Activated naive CD4-positive, alpha-beta T cell treated with anti-CD3 and anti-CD28 coated beads, Interleukin-2, amount 50 U/mL, for 16 hours (primary cell): ENCODE measurements at regions not wholly inside any gene's neighbourhood (a gene's known extent, or its start where the extent isn't known, plus 50 kb on each side); places are given as distances from the start of the nearest gene placed in this dataset.

Source experiments
- DNase-seq: peaks from one replicate; pipeline ENCODE4 v3.0.0-alpha.2; 2020

DNA sequence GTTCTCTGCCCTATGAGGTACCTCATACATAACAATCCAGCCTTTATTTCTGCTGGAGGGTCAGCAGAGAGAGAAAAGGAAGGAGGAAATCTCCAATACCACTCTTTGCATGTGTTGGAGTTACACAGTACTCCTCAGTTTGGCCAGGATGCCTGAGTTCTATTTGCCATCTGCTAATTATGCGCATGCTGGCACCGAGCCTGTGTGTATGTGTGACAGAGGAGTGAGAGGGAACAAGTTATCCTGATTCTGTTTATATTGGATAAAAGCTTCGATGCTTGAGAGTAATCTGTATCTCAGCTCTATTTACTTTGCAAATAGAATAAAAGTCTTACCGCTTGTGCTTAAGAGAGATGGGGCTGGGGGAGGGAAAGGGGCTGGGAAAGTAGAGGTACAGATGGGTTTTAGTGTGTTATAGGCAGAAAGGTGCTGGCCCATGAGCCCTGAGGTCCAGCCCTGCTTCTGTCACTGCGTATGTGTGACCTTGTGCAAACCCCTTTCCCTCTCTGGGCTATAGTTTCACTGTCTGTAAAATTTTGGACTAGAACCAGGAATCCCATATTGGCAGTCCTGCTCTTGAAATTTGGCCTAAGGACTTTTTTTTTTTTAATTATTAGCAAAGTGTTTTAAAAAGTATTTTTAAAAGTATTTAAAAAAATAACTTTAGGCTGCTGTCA lies 54.5 kb upstream of the PLXNA2 start:
- DNase-seq: no peak

DNA sequence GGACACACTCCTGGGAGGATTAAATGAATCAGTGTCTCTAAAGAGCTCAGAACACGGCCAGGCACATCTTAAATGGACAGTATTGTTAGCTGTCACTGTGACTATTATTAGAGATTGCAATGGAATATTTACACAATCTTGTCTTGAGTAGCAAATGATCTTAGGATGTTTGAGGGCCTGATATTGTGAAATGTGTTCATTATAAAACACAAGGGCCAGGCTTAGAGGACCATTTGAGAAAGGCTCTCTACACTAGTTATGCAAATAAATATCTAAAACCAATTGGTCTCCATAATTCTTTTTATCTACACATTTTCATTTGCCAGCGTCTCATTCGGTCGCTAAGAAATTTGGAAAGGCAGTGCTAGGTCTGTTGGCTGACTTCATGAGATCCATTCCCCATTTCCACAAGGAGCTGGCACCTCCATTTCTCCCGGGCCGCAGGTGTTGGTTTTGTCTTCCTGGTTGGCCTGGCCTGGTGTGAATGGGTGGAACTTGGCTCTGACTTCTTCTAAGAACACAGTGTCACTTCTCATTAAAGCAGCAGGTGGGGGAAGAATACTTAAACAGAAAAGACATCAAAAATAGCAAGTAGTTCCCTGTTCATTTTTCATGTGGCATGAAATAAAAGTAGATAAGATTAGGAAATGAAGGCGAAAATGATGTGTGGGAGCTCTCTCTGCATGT lies 56.0 kb upstream of the PLXNA2 start:
- no peak for DNase-seq

DNA sequence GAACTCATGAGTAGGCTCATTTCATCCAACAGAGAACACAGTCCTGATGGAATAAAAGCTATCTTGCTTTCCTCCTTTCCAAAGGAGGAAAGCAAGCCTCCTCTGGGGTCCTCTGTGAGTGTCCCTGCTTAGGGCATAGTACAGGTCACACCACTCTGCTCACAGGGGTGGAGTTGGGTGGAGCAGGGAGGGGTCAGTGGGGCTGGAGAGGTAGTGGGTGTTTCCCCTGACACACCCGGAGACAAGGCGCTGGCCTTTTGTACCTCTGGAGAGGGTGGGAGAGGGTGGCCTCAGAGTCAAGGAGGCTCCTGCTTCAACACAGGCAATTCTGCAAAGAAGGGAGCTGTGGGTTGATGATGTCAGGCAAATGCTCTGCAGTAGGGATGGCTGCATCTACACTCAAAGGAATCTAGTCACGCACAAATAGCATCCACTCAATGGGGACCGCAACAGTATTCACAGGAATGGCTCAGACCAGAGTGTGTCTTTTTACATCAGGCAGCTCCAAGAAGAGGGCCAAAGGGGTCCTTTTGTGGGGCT lies 58.6 kb upstream of the PLXNA2 start:
- DNase-seq: no peak

DNA sequence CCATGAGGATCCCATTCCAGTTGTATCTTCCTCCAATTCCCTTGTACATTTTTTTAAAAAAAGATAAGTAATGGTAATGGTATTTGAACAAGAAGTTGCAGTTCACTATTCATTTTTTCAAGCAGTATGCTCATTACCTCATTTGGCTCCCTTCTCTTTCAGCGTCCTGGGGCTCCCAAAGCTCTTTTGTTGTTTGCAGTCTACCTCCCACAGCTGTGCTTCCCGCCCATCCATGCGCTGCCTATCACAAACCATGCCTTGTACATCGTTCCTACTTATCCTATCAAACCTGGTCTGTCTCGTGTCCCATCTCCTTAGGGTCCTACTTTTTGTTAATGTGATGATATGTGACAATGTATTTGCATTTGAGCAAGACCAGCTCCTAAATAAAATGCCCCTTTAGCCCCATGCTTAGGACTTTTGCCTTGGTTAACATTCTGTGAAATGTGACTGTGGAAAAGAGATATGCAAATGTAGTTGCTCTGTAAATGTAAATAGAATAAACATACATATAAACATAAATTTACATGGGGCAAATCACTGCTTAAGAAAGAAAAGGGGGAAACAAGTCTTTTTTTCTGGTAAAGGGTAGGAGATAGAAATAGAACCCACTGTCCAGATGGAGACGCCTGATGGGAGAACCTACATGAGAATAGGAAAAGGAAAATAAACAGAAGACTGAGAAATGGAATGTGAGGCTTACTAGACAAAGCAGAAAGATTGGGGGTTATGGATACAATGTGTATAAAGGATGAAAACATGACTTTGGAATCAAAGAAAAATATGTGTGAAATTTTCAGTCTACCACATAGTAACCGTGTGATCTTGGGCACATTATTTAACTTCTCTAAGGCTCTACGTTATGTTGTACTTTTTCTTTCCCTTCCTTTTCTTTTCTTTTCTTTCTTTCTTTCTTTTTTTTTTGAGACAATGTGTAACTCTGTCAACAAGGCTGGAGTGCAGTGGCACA lies 59.8 kb upstream of the PLXNA2 start:
- no peak for DNase-seq

DNA sequence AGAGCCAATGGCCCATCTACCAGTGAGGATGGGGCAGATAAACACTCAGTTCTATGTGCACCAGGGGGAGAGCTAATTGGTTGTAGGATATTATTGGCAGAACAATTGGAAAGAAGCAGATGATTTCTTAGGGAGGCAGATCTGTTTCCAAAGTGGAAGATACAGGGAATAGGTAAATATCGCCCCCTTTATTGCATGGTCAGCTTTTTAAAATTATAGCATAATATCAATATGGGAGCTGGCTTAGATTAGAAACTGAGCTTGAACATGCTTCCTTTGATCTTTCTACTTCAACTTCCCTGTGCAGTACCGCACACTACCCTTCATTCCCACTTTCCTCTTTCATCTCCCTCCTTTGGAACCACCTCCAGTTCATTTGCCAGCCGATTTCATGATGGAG lies 64.0 kb upstream of the PLXNA2 start:
- DNase-seq: no peak

DNA sequence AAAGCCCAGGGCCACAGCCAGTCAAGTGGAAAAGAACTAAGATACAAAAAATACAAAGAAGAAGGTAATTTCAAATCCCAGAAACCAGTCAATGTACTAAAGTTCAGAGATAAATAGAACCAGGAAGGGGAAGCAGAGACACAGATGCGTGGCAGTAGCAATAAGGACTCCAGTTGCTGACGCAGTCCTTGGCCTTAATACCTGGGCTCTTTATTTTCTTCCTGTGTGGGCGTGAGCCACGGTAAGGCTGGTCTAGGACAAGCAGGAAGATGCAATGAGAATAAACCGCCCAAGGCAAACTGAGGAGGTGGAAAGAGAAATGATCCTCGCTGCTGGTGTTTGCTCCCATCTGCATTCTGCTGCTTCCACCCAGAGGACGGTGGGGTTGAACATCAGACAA lies 65.6 kb upstream of the PLXNA2 start:
- DNase-seq: no peak

DNA sequence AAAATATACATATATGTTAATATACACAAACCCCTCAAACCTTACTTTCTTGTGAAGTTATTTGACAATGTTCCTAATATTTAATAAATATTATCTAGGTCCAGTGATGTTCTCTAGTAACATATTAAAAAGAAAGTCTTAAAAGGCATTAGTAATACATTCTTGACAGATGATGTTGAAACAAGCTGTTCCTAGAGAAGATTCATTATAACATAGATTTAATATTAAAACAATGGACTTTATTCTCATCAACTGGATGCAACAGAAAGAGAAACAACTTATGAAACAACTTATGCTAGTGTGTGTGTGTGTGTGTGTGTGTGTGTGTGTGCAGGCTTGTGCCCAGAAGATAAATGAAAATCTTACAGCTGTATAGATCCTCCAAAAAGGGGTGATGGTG lies 68.5 kb upstream of the PLXNA2 start:
- no peak for DNase-seq

DNA sequence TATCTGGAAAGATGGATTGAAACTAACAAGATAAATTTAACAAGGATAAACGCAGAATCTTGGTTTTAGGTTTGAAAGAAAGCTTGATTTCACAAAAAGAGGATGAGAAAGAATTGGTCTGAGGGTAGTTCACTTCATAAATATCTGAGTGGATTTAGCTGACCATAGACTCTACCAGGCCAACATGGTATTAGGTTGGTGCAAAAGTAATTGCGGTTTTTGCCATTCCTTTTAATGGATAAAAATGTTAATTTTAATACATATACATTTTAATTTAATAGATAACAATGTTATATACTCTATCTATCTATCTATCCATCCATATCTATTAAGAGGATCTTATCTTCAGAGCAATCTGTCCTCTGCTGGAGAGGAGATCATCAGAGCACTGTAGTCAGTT lies 70.2 kb upstream of the PLXNA2 start:
- no peak for DNase-seq

DNA sequence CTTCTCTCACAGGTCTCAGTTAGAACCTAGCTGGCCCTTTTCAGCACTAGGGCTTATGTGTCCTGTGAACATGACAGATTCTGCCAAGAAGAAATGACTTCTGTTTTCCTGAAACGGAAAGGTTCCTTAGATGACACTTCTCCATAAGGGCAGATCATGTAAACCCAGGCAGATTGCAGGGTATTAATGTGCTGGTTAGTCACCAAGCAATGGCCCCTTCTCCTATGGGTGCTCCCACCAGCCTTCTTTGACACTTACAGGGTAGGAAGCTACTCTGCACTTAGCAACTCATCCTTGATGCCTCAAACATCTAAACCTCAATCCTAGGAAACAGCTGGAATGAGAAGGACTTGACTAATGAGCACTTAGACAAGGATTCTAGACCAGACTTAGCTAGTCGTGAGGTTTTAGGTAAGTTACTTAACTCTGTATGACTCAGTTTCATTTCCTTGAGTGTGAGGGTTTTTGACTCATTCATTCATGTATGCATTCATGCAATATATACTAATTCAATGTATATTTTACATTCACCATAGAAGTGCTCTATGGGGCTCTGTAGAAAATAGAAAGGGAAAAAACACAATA lies 74.1 kb upstream of the PLXNA2 start:
- DNase-seq: no peak

DNA sequence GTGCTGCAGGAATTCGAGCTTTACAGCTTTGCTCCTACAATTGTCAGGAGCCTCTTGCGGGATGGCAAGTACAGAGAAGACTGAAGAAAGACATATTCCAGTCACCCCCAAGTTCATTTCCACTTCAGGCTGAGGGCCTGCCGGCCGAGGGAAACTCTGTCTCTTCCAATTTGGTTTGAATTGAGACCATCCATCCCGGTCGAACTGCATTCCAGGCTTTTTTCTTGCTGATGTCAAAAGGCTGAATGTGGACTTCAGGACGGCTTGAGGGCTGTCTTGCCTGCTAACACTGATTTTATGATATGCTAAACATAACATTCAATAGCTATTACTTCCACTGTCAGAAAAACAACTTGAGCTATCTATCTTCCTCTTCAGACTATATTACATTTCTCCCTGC lies 79.8 kb upstream of the PLXNA2 start:
- no peak for DNase-seq

DNA sequence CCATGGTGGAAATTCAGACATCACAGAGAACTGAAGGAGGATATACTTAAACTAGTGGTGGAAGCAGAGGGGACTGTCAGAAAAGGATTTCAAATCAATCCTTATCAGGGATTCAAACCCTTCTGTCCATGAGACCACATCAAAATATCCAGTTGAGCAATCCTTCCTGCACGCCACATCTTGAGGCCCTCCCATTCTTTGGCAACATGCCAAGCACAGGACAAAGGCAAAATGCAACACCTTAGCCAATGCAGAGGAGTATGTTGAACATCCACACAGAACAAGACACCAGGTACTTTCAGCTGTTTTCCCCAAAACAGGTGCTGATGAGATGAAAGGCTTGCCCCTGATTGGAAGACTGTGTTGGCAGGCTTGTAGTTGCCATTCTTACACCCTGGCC lies 81.8 kb upstream of the PLXNA2 start:
- DNase-seq: no peak

DNA sequence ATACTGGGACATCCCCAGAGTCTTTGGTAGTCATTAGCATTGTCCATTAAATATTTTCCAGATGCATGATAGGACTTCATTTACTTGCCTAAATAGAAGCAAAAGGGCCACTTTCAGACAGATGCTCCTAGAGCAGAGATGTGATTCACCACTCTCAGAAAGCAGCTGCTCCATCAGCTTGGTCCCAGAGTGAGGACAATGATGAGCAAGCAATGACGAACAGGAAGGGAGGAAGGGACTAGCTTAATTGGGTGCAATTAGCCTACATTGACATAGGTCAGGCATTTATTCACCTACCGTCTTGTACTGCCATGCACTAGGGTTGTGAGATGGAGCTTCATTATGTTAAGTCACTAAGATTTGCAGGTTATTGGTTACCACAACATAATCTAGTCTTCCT lies 85.1 kb upstream of the PLXNA2 start:
- no peak for DNase-seq

DNA sequence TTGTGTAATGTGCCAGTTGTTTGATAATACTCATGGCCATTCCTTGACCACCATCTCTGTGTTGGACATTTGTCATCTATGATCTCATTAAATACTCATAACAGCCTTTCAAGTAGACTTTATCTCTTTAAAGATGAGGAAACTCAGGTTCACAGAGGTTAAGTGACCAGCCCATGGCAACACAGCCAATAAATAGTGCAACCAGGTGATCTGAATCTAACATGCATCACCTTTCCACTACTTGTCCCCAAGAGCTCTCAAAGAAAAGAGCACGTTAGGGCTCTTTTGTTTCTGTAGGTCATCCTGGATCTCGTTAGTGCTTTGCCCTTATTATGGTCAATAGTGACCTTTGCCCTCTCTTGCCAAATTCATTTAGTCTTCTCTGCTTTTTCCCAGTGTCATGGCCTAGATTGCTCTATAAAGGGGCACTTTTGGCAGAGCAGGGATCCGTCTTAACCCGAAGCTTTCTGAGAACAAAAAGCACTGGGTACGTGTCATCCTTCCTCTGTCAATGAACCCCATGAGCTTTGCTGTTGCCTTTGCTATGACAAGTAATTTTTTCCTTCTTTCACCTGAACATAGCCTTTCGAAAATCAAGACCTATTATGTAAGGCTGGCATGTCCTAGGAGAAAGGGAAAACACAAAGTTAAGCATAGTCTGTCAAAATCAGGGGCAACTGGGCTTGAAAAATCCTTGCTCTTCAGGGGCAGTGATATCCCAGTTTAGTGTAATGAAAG lies 88.0 kb upstream of the PLXNA2 start:
- DNase-seq: no peak

DNA sequence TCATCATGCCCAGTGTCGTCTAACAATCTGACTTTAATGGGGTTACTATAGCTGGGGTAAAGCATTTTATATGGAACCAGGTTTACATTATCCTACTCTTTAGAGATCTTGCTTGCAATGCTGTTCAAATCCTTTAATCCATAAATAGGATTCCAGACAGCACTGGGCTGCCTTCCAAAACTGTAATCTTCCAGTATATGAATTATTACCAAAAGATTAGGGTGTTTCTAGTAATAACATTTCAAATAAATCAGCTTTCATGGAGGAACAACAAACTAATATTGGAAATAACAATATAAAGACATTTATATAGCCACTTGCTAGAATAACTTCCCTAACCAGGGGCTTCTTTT lies 88.6 kb upstream of the PLXNA2 start:
- no peak for DNase-seq

DNA sequence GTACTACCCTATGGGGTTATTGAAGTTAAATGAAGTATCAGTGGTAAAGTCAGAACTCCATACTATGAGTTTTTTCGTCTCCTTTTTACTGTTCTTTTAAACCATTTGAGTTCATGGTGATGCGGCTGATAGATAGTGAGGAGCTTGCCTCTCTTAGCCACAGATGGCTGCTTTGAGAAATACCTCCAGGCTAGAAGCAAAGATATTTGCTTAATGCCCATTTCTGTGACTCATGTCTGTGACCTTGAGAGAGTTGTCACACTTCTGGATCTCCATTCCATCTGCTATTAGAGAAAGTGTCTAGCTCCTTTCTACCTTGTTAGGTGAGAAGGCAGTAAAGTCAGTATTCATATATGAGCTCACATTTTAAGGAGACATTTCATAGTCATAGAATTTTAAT lies 89.5 kb upstream of the PLXNA2 start:
- no peak for DNase-seq

DNA sequence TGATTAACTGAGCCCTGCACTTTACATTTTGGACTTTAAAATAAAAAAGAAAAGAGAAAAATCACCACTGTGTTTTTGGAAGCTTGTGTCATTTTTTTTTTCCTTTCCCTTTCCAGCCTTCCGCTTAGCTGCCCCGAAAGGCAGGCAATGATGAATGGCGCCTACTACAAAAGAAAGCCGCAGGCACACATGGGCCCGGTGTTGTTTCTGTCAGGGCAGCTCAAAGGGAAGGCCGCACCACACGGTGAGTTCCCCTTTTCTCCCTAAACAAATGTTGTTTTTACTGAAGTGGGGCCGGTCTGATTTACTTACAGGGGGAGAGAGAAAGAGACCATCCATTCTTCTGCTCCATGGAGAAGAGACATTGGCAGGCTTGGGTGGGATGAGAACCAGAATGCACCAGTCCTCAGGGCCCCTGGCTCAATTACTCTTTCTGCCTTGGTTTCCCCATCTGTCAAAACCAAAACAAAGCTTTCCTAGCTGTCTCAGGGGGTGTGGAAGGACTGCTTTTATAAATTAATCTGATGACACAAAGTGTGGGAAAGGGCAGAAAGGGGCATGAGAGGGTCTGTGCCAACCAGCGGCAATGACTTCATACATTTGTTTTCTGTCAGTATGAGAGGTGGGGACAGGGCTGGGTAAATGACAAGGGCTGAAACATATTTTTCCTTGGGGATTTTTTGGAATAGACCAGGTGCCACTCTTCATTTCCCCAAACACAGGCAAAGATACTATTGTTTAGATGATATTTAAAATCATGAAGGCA lies 91.4 kb upstream of the PLXNA2 start:
- no peak for DNase-seq

DNA sequence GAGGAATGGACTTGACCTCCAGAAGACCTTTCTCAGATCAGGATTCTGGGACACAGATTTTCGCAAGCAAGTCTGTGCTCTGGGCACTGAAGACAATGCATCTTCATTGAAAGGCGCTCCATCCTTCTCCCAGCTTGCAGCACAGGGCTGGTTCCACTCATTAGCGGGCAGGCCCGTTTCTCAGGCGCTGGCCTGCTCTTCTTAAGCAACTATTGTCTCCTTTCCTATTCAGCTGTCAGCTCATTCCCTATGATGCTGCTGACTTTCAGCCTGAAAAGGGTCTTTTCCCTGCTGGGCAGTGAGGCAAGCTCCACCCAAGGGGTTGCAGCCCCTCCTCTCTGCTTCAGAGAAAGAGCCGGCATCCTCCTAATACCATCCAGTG lies 91.9 kb upstream of the PLXNA2 start:
- no peak for DNase-seq

DNA sequence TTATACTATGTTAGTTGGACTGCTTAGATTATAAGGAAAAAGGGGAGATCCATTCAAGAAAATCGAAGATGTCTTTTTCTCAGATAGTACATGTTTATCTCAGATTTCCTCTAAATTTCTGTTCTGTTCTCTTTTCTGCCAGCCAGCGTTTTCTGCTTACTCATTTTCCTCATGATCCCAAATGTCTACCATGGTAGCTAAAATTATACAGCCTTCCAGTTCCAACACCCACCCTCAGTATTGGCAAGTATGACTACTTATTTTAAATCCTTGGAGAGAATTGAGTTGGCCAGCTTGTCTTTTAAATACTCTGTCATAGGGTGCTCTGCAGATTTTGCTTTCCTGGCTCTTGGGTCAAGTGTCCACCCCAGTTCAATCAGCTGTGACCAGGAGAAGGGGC lies 95.7 kb upstream of the PLXNA2 start:
- DNase-seq: no peak

DNA sequence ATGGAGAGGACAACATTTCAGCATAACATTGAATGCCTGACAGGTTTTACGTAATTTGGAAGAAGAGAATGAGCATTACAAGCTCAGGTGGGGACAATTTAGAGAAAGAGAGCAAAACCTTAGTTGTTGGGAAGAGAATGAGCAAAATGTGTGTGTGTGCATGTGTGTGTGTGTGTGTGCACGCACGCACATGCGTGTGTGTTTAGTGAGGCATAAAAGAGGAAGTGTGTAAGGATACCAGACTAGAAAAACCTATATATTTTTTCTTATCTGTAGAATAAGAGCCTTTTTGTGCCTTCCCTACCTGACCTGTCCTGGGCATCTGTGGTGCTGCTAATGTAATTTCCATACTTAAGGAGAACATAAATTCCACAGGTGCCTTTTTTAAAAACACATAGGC lies 99.0 kb upstream of the PLXNA2 start:
- no peak for DNase-seq

DNA sequence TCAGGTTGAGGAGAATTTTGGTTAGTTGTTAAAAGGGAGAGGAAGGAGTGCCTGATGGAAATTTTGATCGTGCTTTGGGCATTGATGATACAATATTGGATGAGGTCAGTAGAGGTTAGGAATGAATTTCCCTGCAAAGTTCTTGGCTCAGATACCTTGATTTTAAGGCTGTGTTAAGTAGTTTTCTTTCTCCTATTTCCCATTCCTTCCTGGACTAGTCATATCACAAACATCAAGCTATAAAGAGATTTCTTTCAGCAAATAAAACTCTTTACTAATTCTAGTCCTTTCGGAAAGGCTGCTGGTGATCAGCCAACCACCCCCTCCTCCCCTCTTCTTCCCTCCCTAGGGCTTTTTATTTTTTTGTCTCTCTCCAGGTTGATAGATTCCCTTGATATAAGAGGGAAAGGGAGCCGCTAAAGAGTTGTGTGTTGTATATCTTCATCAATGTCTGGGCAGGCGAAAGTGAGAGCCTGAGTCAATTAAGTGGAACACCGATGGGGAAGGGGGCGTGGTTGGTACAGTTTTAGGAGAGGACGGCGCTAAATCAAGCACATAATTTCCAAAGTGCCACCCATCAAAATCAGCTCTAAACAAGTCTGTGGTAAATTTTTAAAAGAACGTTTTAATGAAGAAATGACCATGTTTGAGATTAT lies 100.1 kb upstream of the PLXNA2 start:
- no peak for DNase-seq

DNA sequence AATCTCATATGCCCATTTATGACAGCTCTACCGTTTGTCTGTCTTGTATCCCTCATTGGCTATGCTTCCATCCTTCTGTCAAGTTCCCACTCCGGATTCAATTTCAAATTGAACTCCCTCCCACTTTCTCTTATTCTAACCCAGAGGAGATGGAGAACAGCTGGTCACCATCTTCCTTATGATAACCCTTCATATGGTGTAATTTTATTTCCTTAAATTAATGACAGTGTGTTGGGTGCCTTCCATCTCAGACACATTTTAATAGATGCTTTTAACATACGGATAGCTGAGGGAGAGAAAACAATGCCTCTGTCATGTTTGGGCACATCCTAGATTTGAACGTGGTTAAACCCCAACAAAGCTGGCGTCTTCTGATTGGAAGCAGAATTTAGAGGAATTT lies 103.0 kb upstream of the PLXNA2 start:
- no peak for DNase-seq
